Fibroblast of mammary gland (primary cell): ENCODE measurements at regions not wholly inside any gene's neighbourhood (a gene's known extent, or its start where the extent isn't known, plus 50 kb on each side); places are given as distances from the start of the nearest gene placed in this dataset.
"Not testable (repeated sequence)": the region's sequence is repeated elsewhere in the genome, so short reads cannot be mapped to it uniquely, and the experiment has no call there.

Experiments
- DNase-seq: peaks from one replicate; pipeline ENCODE4 v3.0.0-alpha.2; 2010; ENCODE audit warnings: low read depth
- H3K4me3 ChIP-seq: 2 replicates; pipeline ENCODE4 v1.5.1; 2011; ENCODE audit warnings: low read depth, mild to moderate bottlenecking, low read length, moderate library complexity; ENCODE audit not compliant: control insufficient read depth
- CTCF ChIP-seq: conservative IDR thresholded peaks from 2 replicates; pipeline ENCODE4 v1.5.1; 2011; ENCODE audit warnings: low read depth, low read length, inconsistent platforms; ENCODE audit not compliant: control insufficient read depth, insufficient read depth

- no peak overlapping the region for H3K4me3 ChIP-seq
- no peak for TF ChIP-seq CTCF
- no peak for DNase-seq
These were observed 121.3 kb upstream of the PRSS16 start for GRCh38 chr6:27126046-27126814.

DNA sequence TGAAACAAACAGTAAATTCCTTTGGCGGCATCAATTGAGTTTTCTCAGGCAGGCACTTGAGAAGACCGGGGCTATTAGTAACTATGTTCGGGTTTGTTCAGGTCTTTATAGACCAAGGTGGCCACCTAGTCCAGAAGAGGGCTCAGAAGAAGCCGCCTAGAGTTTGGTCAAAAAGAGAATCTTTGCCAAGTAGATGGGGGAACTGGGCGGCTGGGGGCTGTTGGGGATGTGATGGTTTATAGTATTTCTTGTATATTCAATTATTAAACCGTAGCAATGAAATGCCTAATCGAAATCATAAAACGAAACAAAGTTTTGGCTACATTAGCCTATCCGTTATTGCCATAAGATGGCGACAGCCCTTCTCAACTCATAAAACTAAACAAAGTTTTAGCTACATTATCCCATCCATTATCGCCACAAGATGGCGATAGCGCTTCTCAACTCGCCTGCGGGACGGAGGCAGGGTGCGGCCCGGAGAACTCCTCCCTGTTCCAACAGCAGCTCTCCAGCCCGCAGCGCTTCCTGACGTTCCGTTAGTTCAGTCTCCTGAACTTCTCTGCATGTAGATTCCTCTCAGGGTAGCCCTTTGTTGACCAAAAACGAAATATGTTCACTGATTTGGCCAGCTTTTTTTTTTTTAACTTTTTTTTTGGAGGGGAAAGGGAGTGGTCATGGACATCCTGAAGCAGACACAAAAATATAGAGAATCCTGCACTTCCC is 120.5 kb upstream of the PRSS16 start:
- H3K4me3 ChIP-seq: peak overlapping the region; percentile 18
- DNase-seq: peak; percentile 92
- TF ChIP-seq CTCF: peak; percentile 81

GRCh38 chr6:27127874-27128273 is 119.6 kb upstream of the PRSS16 start:
- DNase-seq, H3K4me3 ChIP-seq: not testable (repeated sequence)

- DNase-seq: no peak
- TF ChIP-seq CTCF: no peak
- H3K4me3 ChIP-seq: no peak overlapping the region
These were observed 119.0 kb upstream of the PRSS16 start for GRCh38 chr6:27128311-27129094.

GRCh38 chr6:27129095-27129815 is 118.2 kb upstream of the PRSS16 start:
- TF ChIP-seq CTCF: no peak
- no peak overlapping the region for H3K4me3 ChIP-seq
- DNase-seq: no peak

DNA sequence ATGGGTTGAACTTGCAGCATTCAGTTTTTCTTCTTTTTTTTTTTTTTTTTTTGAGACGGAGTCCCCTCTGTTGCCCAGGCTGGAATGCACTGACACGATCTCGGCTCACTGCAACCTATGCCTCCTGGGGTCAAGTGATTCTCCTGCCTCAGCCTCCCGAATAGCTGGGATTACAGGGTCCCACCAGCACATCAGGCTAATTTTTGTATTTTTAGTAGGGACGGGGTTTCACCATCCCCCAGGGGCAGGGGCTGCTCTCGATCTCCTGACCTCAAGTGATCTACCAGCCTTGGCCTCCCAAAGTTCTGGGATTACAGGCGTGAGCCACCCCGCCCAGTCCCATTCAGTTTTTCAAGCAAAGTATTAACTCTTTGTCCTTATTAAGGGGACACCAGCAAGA is 117.6 kb upstream of the PRSS16 start:
- no peak overlapping the region for H3K4me3 ChIP-seq
- no peak for TF ChIP-seq CTCF
- DNase-seq: no peak
